ENCODE measurements at regions not wholly inside any gene's neighbourhood (a gene's known extent, or its start where the extent isn't known, plus 50 kb on each side); places are given as distances from the start of the nearest gene placed in this dataset.

GRCh38 chr15:100806157-100806556, 73.5 kb upstream of the ALDH1A3 start:
- H3K4me1 Mint-ChIP-seq: no peaks in the 10 kb centered on the region
- Histone ChIP-seq H2AFZ (ENCODE audit: insufficient read depth, low read depth, low read length, poor library complexity, severe bottlenecking) (no peak overlapping the region), H3K27me3 (replicated peaks in 1 of 4; ENCODE audit: control extremely low read depth in 1 of 4, control insufficient read depth in 3 of 4, insufficient read depth in 4 of 4, low read length in 3 of 4) (no peaks in the 10 kb centered on the region), H3K9me3 (ENCODE audit: control extremely low read depth in 1 of 3, control insufficient read depth in 2 of 3, insufficient read depth in 1 of 3, low read length in 2 of 3) (peaks cover 0 to 17% (median 3%) of the 10 kb centered on the region in 3 donors), H3K36me3 (replicated peaks in 1 of 2; ENCODE audit: control extremely low read depth in 1 of 2, control insufficient read depth in 1 of 2, extremely low read depth in 1 of 2, insufficient read depth in 2 of 2, low read length in 1 of 2) (no peaks in the 10 kb centered on the region), H4K20me1 (ENCODE audit: control insufficient read depth, insufficient read depth, low read length, poor library complexity, severe bottlenecking) (no peaks in the 10 kb centered on the region), H3K4me3 (ENCODE audit: control extremely low read depth in 1 of 5, extremely low read depth in 1 of 5, insufficient read depth in 1 of 5, low read depth in 2 of 5, low read length in 4 of 5) (no peak overlapping the region), H3K27ac (ENCODE audit: low read length in 2 of 2) (no peak overlapping the region), H3K4me2 (replicated peaks; ENCODE audit: low read depth, low read length, poor library complexity, severe bottlenecking) (no peak overlapping the region), H3K79me2 (ENCODE audit: control insufficient read depth, insufficient read depth, low read length) (no peaks in the 10 kb centered on the region), H3K4me1 (ENCODE audit: control insufficient read depth in 2 of 2, insufficient read depth in 2 of 2, low read length in 2 of 2) (no peaks in the 10 kb centered on the region), H3K9ac (ENCODE audit: low read length) (no peak overlapping the region)
- ChIA-PET POLR2A (no interaction called here), CTCF (no interaction called here)
- TF ChIP-seq EZH2 (IDR thresholded peaks at IDR 0.05; ENCODE audit: borderline replicate concordance, insufficient read depth, low read depth, low read length, poor library complexity, severe bottlenecking) (no peak), CTCF (IDR thresholded peaks at IDR 0.05) (no peak)
- H3K27me3 Mint-ChIP-seq: no peaks in the 10 kb centered on the region
- no peak overlapping the region for H3K27ac Mint-ChIP-seq
- WGBS (ENCODE audit: insufficient coverage): no CpG with 5 or more reads among the region's 1 CpG
- ATAC-seq (ENCODE audit: low read depth): no peak
- no peak overlapping the region for H3K4me3 Mint-ChIP-seq
- no peak for DNase-seq
- intact Hi-C loops (cut with micrococcal nuclease): no loop called here
- no peaks in the 10 kb centered on the region for H3K9me3 Mint-ChIP-seq (ENCODE audit: insufficient read depth)

GRCh38 chr15:100807028-100807427, 72.6 kb upstream of the ALDH1A3 start:
- no peaks in the 10 kb centered on the region for H3K79me2 ChIP-seq (ENCODE audit: control insufficient read depth, insufficient read depth, low read length)
- H3K4me3 ChIP-seq (ENCODE audit: control extremely low read depth in 1 of 5, extremely low read depth in 1 of 5, insufficient read depth in 1 of 5, low read depth in 2 of 5, low read length in 4 of 5): no peak overlapping the region
- POLR2A ChIA-PET: no interaction called here
- CTCF ChIA-PET: no interaction called here
- H4K20me1 ChIP-seq (ENCODE audit: control insufficient read depth, insufficient read depth, low read length, poor library complexity, severe bottlenecking): no peaks in the 10 kb centered on the region
- no peaks in the 10 kb centered on the region for H3K4me1 ChIP-seq (ENCODE audit: control insufficient read depth in 2 of 2, insufficient read depth in 2 of 2, low read length in 2 of 2)
- H3K36me3 ChIP-seq (replicated peaks in 1 of 2; ENCODE audit: control extremely low read depth in 1 of 2, control insufficient read depth in 1 of 2, extremely low read depth in 1 of 2, insufficient read depth in 2 of 2, low read length in 1 of 2): no peaks in the 10 kb centered on the region
- TF ChIP-seq EZH2 (IDR thresholded peaks at IDR 0.05; ENCODE audit: borderline replicate concordance, insufficient read depth, low read depth, low read length, poor library complexity, severe bottlenecking) (no peak), CTCF (IDR thresholded peaks at IDR 0.05) (no peak)
- no peaks in the 10 kb centered on the region for H3K27me3 ChIP-seq (replicated peaks in 1 of 4; ENCODE audit: control extremely low read depth in 1 of 4, control insufficient read depth in 3 of 4, insufficient read depth in 4 of 4, low read length in 3 of 4)
- 80% methylated on average over 1 of the region's 3 CpGs for WGBS (ENCODE audit: insufficient coverage)
- intact Hi-C loops (cut with micrococcal nuclease): no loop called here
- H2AFZ ChIP-seq (ENCODE audit: insufficient read depth, low read depth, low read length, poor library complexity, severe bottlenecking): no peak overlapping the region
- DNase-seq (no peak), ATAC-seq (ENCODE audit: low read depth) (no peak)
- no peak overlapping the region for H3K27ac ChIP-seq (ENCODE audit: low read length in 2 of 2)
- H3K4me2 ChIP-seq (replicated peaks; ENCODE audit: low read depth, low read length, poor library complexity, severe bottlenecking): no peak overlapping the region
- H3K4me3 Mint-ChIP-seq: no peak overlapping the region
- no peak overlapping the region for H3K9ac ChIP-seq (ENCODE audit: low read length)
- H3K9me3 ChIP-seq (ENCODE audit: control extremely low read depth in 1 of 3, control insufficient read depth in 2 of 3, insufficient read depth in 1 of 3, low read length in 2 of 3): peaks cover 0 to 17% (median 3%) of the 10 kb centered on the region in 3 donors
- no peaks in the 10 kb centered on the region for H3K9me3 Mint-ChIP-seq (ENCODE audit: insufficient read depth)
- H3K27me3 Mint-ChIP-seq: no peaks in the 10 kb centered on the region
- no peak overlapping the region for H3K27ac Mint-ChIP-seq
- no peaks in the 10 kb centered on the region for H3K4me1 Mint-ChIP-seq
